ENCODE measurements at regions not wholly inside any gene's neighbourhood (a gene's known extent, or its start where the extent isn't known, plus 50 kb on each side); places are given as distances from the start of the nearest gene placed in this dataset.
"Not testable (repeated sequence)": the region's sequence is repeated elsewhere in the genome, so short reads cannot be mapped to it uniquely, and the experiment has no call there.

DNA sequence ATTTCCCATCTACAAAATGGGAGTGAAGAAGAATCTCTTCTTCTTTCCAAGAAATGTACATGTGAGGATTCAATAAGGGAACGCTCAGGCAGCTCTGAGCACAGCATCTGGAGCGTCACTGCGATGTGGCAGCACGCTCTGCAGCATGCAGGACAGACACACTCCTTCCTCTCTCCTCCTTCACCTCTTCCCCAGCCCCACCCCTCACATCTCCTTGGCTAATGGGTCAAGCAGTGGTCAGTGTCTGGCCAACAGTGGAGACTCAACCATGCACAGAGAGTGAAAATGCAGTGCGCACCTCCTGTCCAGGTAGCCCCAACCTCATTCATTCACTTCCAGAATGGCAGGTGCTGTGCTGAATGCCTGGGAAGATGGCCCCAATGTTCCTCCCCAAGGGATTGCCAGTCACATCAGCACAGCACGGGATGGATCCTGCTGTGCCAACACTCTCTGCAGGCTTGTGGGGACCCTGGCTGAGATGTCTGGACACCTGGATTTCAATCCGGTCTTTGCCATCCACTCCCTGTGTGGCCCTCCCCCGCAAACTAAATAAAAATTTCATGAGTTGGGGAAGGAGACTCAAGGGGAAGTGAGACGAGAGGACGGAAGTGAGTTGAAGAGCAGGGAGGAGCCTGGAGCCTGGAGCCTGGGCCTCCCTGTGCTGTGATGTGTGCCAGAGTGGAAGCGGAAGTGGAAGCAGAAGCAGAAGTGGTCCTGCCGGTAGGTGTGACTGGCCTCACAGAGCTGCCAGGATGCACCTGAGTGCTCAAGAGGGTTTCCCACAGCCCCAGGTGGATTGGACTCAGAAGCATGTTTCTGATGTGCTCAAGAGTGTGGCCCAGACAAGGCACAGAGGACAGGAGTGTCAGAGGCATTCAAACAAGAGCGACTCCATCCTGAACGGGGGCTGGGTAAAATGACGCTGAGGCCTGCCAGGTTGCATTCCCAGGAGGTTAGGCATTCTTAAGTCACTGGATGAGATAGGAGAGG lies 163.9 kb downstream of the SMAD6 start:
- Histone ChIP-seq H3K27ac (ENCODE audit: insufficient read depth, low read length, poor library complexity, severe bottlenecking) (no peak overlapping the region), H3K27me3 (replicated peaks; ENCODE audit: control insufficient read depth, insufficient read depth, low read length, poor library complexity, severe bottlenecking) (no peaks in the 10 kb centered on the region), H3K4me3 (ENCODE audit: insufficient read depth, low read depth, low read length, poor library complexity, severe bottlenecking) (no peak overlapping the region), H3K9me3 (ENCODE audit: control insufficient read depth, low read length) (no peaks in the 10 kb centered on the region), H3K4me1 (ENCODE audit: control insufficient read depth, insufficient read depth, low read length, poor library complexity, severe bottlenecking) (no peaks in the 10 kb centered on the region), H3K36me3 (ENCODE audit: control insufficient read depth, insufficient read depth, low read length) (no peaks in the 10 kb centered on the region)
- no peak for DNase-seq

DNA sequence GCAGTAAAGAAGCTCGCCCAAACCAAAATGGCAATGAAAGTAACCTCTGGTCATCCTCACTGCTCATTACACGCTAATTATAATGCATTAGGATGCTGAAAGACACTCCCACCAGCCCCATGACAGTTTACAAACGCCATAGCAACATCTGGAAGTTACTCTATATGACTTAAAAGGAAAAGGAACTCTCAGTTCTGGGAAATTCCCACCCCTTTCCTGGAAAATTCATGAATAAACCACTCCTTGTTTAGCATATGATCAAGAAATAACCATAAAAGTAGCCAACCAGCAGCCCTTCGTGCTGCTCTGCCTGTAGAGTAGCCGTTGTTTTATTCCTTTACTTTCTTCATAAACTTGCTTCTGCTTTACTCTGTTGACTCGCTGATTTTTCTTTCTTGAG lies 164.6 kb downstream of the SMAD6 start:
- no peaks in the 10 kb centered on the region for H3K4me1 ChIP-seq (ENCODE audit: control insufficient read depth, insufficient read depth, low read length, poor library complexity, severe bottlenecking)
- no peak overlapping the region for H3K27ac ChIP-seq (ENCODE audit: insufficient read depth, low read length, poor library complexity, severe bottlenecking)
- DNase-seq: no peak
- no peaks in the 10 kb centered on the region for H3K9me3 ChIP-seq (ENCODE audit: control insufficient read depth, low read length)
- no peak overlapping the region for H3K4me3 ChIP-seq (ENCODE audit: insufficient read depth, low read depth, low read length, poor library complexity, severe bottlenecking)
- H3K27me3 ChIP-seq (replicated peaks; ENCODE audit: control insufficient read depth, insufficient read depth, low read length, poor library complexity, severe bottlenecking): no peaks in the 10 kb centered on the region
- no peaks in the 10 kb centered on the region for H3K36me3 ChIP-seq (ENCODE audit: control insufficient read depth, insufficient read depth, low read length)

DNA sequence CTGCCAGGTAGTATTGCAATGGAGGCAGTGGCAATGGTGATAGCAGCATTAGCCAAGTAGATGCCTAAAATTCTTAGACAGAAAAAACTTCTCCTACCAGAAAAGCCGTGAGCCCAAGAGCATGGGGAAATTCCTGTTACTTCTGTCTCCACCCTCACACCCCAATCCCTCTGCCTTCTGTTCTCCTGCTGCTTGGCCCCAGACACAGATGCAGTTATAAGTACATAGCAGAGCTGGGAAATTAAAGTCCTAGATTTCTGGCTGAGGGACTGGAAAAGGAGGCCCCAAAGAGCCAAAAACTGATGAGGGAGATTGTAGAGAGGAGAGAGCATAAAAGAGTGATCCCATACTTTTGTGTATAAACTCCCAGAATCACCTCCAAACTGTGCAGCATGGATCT lies 166.9 kb downstream of the SMAD6 start:
- H3K27ac ChIP-seq (ENCODE audit: insufficient read depth, low read length, poor library complexity, severe bottlenecking): no peak overlapping the region
- no peak for DNase-seq
- no peaks in the 10 kb centered on the region for H3K36me3 ChIP-seq (ENCODE audit: control insufficient read depth, insufficient read depth, low read length)
- H3K4me1 ChIP-seq (ENCODE audit: control insufficient read depth, insufficient read depth, low read length, poor library complexity, severe bottlenecking): no peaks in the 10 kb centered on the region
- H3K4me3 ChIP-seq (ENCODE audit: insufficient read depth, low read depth, low read length, poor library complexity, severe bottlenecking): no peak overlapping the region
- no peaks in the 10 kb centered on the region for H3K27me3 ChIP-seq (replicated peaks; ENCODE audit: control insufficient read depth, insufficient read depth, low read length, poor library complexity, severe bottlenecking)
- H3K9me3 ChIP-seq (ENCODE audit: control insufficient read depth, low read length): no peaks in the 10 kb centered on the region

DNA sequence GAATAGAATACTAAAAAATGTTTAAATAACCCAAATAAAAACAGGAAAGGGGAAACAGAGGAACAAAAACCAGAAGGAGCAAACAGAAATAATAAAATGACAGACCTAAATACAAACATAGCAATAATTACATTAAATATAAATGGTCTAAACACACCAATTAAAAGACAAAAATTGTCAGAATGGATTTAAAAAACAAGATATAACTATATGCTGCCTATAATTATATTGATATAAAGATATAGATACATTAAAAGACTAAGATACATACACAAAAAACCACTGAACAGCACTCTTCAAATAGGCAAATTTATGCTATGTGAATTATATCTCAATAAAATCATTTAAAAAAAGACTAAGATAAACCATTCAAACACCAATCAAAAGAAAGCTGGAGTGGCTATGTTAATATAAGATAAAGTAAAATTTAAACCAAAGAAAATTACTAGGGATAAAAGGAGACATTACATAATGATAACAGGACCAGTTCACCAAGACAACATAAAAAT lies 168.9 kb downstream of the SMAD6 start:
- no peaks in the 10 kb centered on the region for H3K4me1 ChIP-seq (ENCODE audit: control insufficient read depth, insufficient read depth, low read length, poor library complexity, severe bottlenecking)
- no peak overlapping the region for H3K27ac ChIP-seq (ENCODE audit: insufficient read depth, low read length, poor library complexity, severe bottlenecking)
- no peaks in the 10 kb centered on the region for H3K9me3 ChIP-seq (ENCODE audit: control insufficient read depth, low read length)
- no peak overlapping the region for H3K4me3 ChIP-seq (ENCODE audit: insufficient read depth, low read depth, low read length, poor library complexity, severe bottlenecking)
- no peaks in the 10 kb centered on the region for H3K36me3 ChIP-seq (ENCODE audit: control insufficient read depth, insufficient read depth, low read length)
- no peaks in the 10 kb centered on the region for H3K27me3 ChIP-seq (replicated peaks; ENCODE audit: control insufficient read depth, insufficient read depth, low read length, poor library complexity, severe bottlenecking)
- no peak for DNase-seq

DNA sequence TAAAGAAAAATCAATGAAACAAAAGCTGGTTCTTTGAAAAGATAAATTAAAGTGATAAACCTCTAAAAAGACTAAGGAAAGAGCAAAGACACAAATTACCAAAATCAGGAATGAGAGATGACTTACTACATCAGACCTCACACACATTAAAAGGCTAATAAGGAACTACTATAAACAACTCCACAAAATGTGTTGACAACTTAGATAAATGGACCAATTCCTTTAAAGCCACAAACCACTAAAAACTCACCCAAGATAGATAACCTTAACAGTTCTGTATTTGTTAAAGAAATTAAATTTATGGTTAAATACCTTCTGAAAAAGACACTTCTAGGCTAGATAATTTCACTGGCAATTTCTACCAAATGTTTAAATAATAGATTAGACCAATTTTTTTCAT lies 170.4 kb downstream of the SMAD6 start:
- no peak overlapping the region for H3K4me3 ChIP-seq (ENCODE audit: insufficient read depth, low read depth, low read length, poor library complexity, severe bottlenecking)
- no peaks in the 10 kb centered on the region for H3K9me3 ChIP-seq (ENCODE audit: control insufficient read depth, low read length)
- DNase-seq: no peak
- no peaks in the 10 kb centered on the region for H3K36me3 ChIP-seq (ENCODE audit: control insufficient read depth, insufficient read depth, low read length)
- no peak overlapping the region for H3K27ac ChIP-seq (ENCODE audit: insufficient read depth, low read length, poor library complexity, severe bottlenecking)
- no peaks in the 10 kb centered on the region for H3K4me1 ChIP-seq (ENCODE audit: control insufficient read depth, insufficient read depth, low read length, poor library complexity, severe bottlenecking)
- H3K27me3 ChIP-seq (replicated peaks; ENCODE audit: control insufficient read depth, insufficient read depth, low read length, poor library complexity, severe bottlenecking): no peaks in the 10 kb centered on the region

DNA sequence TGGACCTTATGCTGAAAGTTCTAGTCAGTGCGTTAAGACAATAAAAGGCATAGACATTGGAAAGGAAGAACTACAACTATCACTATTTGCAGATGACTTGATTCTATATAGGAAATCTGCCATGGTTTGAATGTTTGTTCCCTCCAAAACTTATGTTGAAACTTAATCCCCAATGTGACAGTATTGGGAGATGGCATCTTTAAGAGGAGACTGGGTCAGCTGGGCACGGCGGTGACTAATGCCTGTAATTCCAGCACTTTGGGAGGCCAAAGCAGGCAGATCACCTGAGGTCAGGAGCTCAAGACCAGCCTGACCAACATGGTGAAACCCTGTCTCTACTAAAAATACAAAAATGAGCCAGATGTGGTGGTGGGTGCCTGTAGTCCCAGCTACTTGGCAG lies 171.3 kb downstream of the SMAD6 start:
- H3K9me3 ChIP-seq (ENCODE audit: control insufficient read depth, low read length); H3K4me1 ChIP-seq (ENCODE audit: control insufficient read depth, insufficient read depth, low read length, poor library complexity, severe bottlenecking); H3K27me3 ChIP-seq (replicated peaks; ENCODE audit: control insufficient read depth, insufficient read depth, low read length, poor library complexity, severe bottlenecking); H3K27ac ChIP-seq (ENCODE audit: insufficient read depth, low read length, poor library complexity, severe bottlenecking); H3K36me3 ChIP-seq (ENCODE audit: control insufficient read depth, insufficient read depth, low read length); H3K4me3 ChIP-seq (ENCODE audit: insufficient read depth, low read depth, low read length, poor library complexity, severe bottlenecking); DNase-seq: not testable (repeated sequence)

DNA sequence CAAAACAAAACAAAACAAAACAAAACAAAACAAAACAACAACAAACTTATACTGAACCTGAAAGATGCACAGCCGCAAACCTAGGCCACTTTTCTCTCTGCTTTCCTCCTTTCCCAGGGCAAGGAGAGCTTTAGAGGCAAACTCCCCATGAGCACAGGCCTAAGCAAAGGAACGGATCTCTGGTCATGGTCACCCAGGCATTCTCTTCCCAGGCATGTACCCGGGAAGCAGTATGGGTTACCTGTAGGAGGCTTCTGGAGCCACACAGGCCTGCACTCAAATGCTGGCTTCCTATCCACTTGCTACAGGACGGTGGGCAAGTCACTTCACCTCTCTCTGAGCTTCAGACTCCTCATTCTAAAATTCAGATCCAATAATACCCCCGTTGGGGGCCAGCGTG lies 171.8 kb downstream of the SMAD6 start:
- Histone ChIP-seq H3K27me3 (replicated peaks; ENCODE audit: control insufficient read depth, insufficient read depth, low read length, poor library complexity, severe bottlenecking) (no peaks in the 10 kb centered on the region), H3K4me3 (ENCODE audit: insufficient read depth, low read depth, low read length, poor library complexity, severe bottlenecking) (no peak overlapping the region), H3K36me3 (ENCODE audit: control insufficient read depth, insufficient read depth, low read length) (no peaks in the 10 kb centered on the region), H3K4me1 (ENCODE audit: control insufficient read depth, insufficient read depth, low read length, poor library complexity, severe bottlenecking) (no peaks in the 10 kb centered on the region), H3K27ac (ENCODE audit: insufficient read depth, low read length, poor library complexity, severe bottlenecking) (no peak overlapping the region), H3K9me3 (ENCODE audit: control insufficient read depth, low read length) (no peaks in the 10 kb centered on the region)
- no peak for DNase-seq

DNA sequence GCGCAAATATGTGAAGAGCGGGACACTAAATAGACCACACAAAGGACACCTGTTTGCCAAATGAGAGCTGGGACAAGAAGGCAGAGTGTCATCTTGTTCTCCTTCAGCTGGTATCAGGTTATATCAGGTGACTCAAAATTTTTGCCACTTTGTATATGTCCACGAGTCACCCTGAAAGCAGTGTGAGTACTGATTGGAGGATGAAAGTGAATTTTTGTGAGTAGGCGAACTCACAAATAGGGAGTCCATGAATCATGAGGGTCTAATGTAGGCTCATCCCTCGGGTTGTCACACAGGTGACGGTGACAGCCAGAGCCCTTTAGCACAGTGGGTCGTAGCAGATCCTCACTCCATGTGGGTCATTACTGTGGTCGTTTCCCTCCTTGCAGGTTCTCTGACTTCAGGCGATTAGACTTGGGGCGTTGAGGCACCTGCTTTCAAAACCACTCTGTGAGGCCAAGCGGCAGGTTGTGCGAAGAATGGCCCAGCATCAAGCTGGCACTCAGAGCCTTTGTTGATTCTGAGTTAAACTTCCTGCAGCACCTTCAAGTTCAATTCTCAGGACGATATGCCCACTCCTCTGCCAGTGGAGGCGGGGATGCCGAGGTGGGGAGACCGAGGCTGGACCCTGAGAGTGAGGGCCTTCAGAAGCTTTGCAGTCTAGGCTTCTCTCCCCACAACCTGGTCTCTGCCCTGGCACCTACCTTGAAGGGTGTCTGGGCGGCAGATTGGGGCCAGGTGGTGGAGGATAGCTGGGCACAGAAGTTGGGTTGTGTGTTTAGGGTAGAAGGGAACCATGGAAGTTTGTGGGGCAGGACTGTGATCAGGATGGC lies 173.8 kb downstream of the SMAD6 start:
- H3K27me3 ChIP-seq (replicated peaks; ENCODE audit: control insufficient read depth, insufficient read depth, low read length, poor library complexity, severe bottlenecking): no peaks in the 10 kb centered on the region
- no peaks in the 10 kb centered on the region for H3K9me3 ChIP-seq (ENCODE audit: control insufficient read depth, low read length)
- H3K36me3 ChIP-seq (ENCODE audit: control insufficient read depth, insufficient read depth, low read length): no peaks in the 10 kb centered on the region
- H3K4me1 ChIP-seq (ENCODE audit: control insufficient read depth, insufficient read depth, low read length, poor library complexity, severe bottlenecking): no peaks in the 10 kb centered on the region
- H3K27ac ChIP-seq (ENCODE audit: insufficient read depth, low read length, poor library complexity, severe bottlenecking): no peak overlapping the region
- DNase-seq: no peak
- H3K4me3 ChIP-seq (ENCODE audit: insufficient read depth, low read depth, low read length, poor library complexity, severe bottlenecking): no peak overlapping the region

DNA sequence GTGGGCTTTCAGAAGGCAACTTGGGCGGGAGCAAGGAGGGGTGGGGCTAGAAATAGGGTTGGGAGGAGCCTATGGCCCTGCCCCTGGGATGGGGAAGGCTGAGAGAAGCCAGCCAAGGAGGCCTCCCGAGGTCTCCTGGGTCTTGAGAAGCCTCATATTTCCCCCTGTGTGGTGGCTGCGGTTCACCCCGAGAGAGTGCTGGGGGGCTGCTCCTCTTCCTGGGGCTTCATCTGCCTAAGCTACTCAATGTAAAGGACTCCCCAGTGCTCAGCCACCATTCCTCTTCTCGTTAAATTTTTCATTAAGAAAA lies 174.3 kb downstream of the SMAD6 start:
- Histone ChIP-seq H3K4me3 (ENCODE audit: insufficient read depth, low read depth, low read length, poor library complexity, severe bottlenecking) (no peak overlapping the region), H3K36me3 (ENCODE audit: control insufficient read depth, insufficient read depth, low read length) (no peaks in the 10 kb centered on the region), H3K27ac (ENCODE audit: insufficient read depth, low read length, poor library complexity, severe bottlenecking) (no peak overlapping the region), H3K9me3 (ENCODE audit: control insufficient read depth, low read length) (no peaks in the 10 kb centered on the region), H3K27me3 (replicated peaks; ENCODE audit: control insufficient read depth, insufficient read depth, low read length, poor library complexity, severe bottlenecking) (no peaks in the 10 kb centered on the region), H3K4me1 (ENCODE audit: control insufficient read depth, insufficient read depth, low read length, poor library complexity, severe bottlenecking) (no peaks in the 10 kb centered on the region)
- DNase-seq: no peak
